SK-N-SH treated with all-trans-retinoic acid at 6 μM for 48 hours (cell line): ENCODE measurements at regions not wholly inside any gene's neighbourhood (a gene's known extent, or its start where the extent isn't known, plus 50 kb on each side); places are given as distances from the start of the nearest gene placed in this dataset.

Experiments used
- ATAC-seq: fragments of 200-7000 bp; cut with Tn5 transposase; 3 replicates; pipeline ENCODE4 v1.9.1; 2020; ENCODE audit warnings: mild to moderate bottlenecking, moderate library complexity
- ARNTL ChIP-seq: fragments of 450-650 bp; formaldehyde crosslinking; IDR thresholded peaks from 2 replicates; pipeline ENCODE4 v1.5.0; 2020; ENCODE audit warnings: low read depth, mild to moderate bottlenecking, moderate library complexity, borderline replicate concordance
- BACH2 ChIP-seq: fragments of 250-450 bp; sonication (Bioruptor Pico); IDR thresholded peaks from 2 replicates; pipeline ENCODE4 v1.9.0; 2021; ENCODE audit warnings: mild to moderate bottlenecking, borderline replicate concordance
- CREB5 ChIP-seq: fragments of 250-450 bp; sonication (Bioruptor Pico); IDR thresholded peaks from 2 replicates; pipeline ENCODE4 v1.5.1; 2020; ENCODE audit warnings: low read depth, mild to moderate bottlenecking, moderate library complexity
- ESRRG ChIP-seq: fragments of 250-450 bp; sonication (Bioruptor Pico); IDR thresholded peaks from 2 replicates; pipeline ENCODE4 v1.6.1; 2021; ENCODE audit warnings: mild to moderate bottlenecking
- ISL1 ChIP-seq: fragments of 250-450 bp; sonication (Bioruptor Pico); IDR thresholded peaks from 2 replicates; pipeline ENCODE4 v2.1.2; 2022; ENCODE audit warnings: mild to moderate bottlenecking, moderate library complexity
- OSR1 ChIP-seq: fragments of 250-450 bp; sonication (Bioruptor Pico); IDR thresholded peaks from 2 replicates; pipeline ENCODE4 v1.8.0; 2022; ENCODE audit warnings: moderate library complexity, mild to moderate bottlenecking, inconsistent platforms
- PATZ1 ChIP-seq: fragments of 250-450 bp; sonication (Bioruptor Pico); IDR thresholded peaks from 2 replicates; pipeline ENCODE4 v1.8.0; 2020; ENCODE audit warnings: mild to moderate bottlenecking, moderate library complexity, borderline replicate concordance
- POU6F1 ChIP-seq: fragments of 250-450 bp; sonication (Bioruptor Pico); IDR thresholded peaks from 2 replicates; pipeline ENCODE4 v1.8.0; 2021; ENCODE audit warnings: low read depth, mild to moderate bottlenecking, moderate library complexity, borderline replicate concordance
- PPARA ChIP-seq: fragments of 250-450 bp; sonication (Bioruptor Pico); IDR thresholded peaks from 2 replicates; pipeline ENCODE4 v1.5.0; 2020; ENCODE audit warnings: mild to moderate bottlenecking, borderline replicate concordance
- RARB ChIP-seq: fragments of 250-450 bp; sonication (Bioruptor Pico); IDR thresholded peaks from 2 replicates; pipeline ENCODE4 v1.8.0; 2021; ENCODE audit warnings: mild to moderate bottlenecking, moderate library complexity
- SNAI2 ChIP-seq: fragments of 250-450 bp; sonication (Bioruptor Pico); IDR thresholded peaks from 2 replicates; pipeline ENCODE4 v1.5.0; 2020; ENCODE audit warnings: mild to moderate bottlenecking, moderate library complexity
- TCF4 ChIP-seq: fragments of 250-450 bp; sonication (Bioruptor Pico); IDR thresholded peaks from 2 replicates; pipeline ENCODE4 v1.8.0; 2021; ENCODE audit warnings: mild to moderate bottlenecking, moderate library complexity, borderline replicate concordance
- TOX ChIP-seq: fragments of 250-450 bp; sonication (Bioruptor Pico); IDR thresholded peaks from 2 replicates; pipeline ENCODE4 v1.8.0; 2021; ENCODE audit warnings: mild to moderate bottlenecking, moderate library complexity, borderline replicate concordance
- TSHZ2 ChIP-seq: fragments of 250-450 bp; sonication (Bioruptor Pico); IDR thresholded peaks from 2 replicates; pipeline ENCODE4 v1.5.0; 2020; ENCODE audit warnings: mild to moderate bottlenecking, moderate library complexity
- ZC3H10 ChIP-seq: fragments of 250-450 bp; sonication (Bioruptor Pico); IDR thresholded peaks from 2 replicates; pipeline ENCODE4 v1.5.1; 2021; ENCODE audit warnings: mild to moderate bottlenecking, moderate library complexity
- ZFP3 ChIP-seq: fragments of 250-450 bp; sonication (Bioruptor Pico); IDR thresholded peaks from 2 replicates; pipeline ENCODE4 v1.5.0; 2020; ENCODE audit warnings: mild to moderate bottlenecking, moderate library complexity
- ZFP30 ChIP-seq: fragments of 450-650 bp; formaldehyde crosslinking; IDR thresholded peaks from 2 replicates; pipeline ENCODE4 v1.5.0; 2022; ENCODE audit warnings: mild to moderate bottlenecking, moderate library complexity
- ZNF565 ChIP-seq: fragments of 450-650 bp; formaldehyde crosslinking; conservative IDR thresholded peaks from 2 replicates; pipeline ENCODE4 v1.5.0; 2020; ENCODE audit warnings: low read depth, mild to moderate bottlenecking, moderate library complexity
- ZNF70 ChIP-seq: fragments of 450-650 bp; formaldehyde crosslinking; IDR thresholded peaks from 2 replicates; pipeline ENCODE4 v1.5.0; 2020; ENCODE audit warnings: mild to moderate bottlenecking, moderate library complexity
- ZNF8 ChIP-seq: fragments of 450-650 bp; formaldehyde crosslinking; IDR thresholded peaks from 2 replicates; pipeline ENCODE4 v1.5.0; 2020; ENCODE audit warnings: mild to moderate bottlenecking, moderate library complexity

- no peak for ATAC-seq
- no peak for TF ChIP-seq ZNF565 (CRISPR knock-in tag)
- TF ChIP-seq CREB5 (CRISPR knock-in tag), result no peak
- no peak for TF ChIP-seq TOX (CRISPR knock-in tag)
- TF ChIP-seq ISL1 (CRISPR knock-in tag), result no peak
- no peak for TF ChIP-seq BACH2 (CRISPR knock-in tag)
- TF ChIP-seq ESRRG (CRISPR knock-in tag), result no peak
- TF ChIP-seq TCF4 (CRISPR knock-in tag), result no peak
- no peak for TF ChIP-seq RARB
Measured at GRCh38 chr12:53824001-53824712, 72.4 kb upstream of the CISTR start.

GRCh38 chr12:53825246-53826081, 73.7 kb upstream of the CISTR start:
- no peak for TF ChIP-seq BACH2 (CRISPR knock-in tag)
- TF ChIP-seq SNAI2 (CRISPR knock-in tag), result no peak

GRCh38 chr12:53827306-53827705, 75.5 kb upstream of the CISTR start:
- ATAC-seq, result no peak
- no peak for TF ChIP-seq BACH2 (CRISPR knock-in tag)
- TF ChIP-seq POU6F1 (CRISPR knock-in tag), result no peak
- TF ChIP-seq ZNF70, result no peak
- TF ChIP-seq ZFP30, result no peak
- TF ChIP-seq ZFP3 (CRISPR knock-in tag), result no peak
- TF ChIP-seq ZNF8 (CRISPR knock-in tag), result no peak
- TF ChIP-seq PPARA (CRISPR knock-in tag), result no peak
- TF ChIP-seq SNAI2 (CRISPR knock-in tag), result no peak
- no peak for TF ChIP-seq TSHZ2 (CRISPR knock-in tag)
- no peak for TF ChIP-seq ESRRG (CRISPR knock-in tag)
- no peak for TF ChIP-seq ISL1 (CRISPR knock-in tag)
- no peak for TF ChIP-seq TOX (CRISPR knock-in tag)
- TF ChIP-seq OSR1, result no peak
- TF ChIP-seq PATZ1 (CRISPR knock-in tag), result no peak
- TF ChIP-seq ZNF565 (CRISPR knock-in tag), result no peak
- TF ChIP-seq ZC3H10, result no peak
- no peak for TF ChIP-seq ARNTL
- TF ChIP-seq, all 23 proteins: peak for 0

More at GRCh38 chr12:53825246-53826081, 73.7 kb upstream of the CISTR start:
- ATAC-seq, result no peak
